PFSK-1 (cell line): ENCODE measurements at regions not wholly inside any gene's neighbourhood (a gene's known extent, or its start where the extent isn't known, plus 50 kb on each side); places are given as distances from the start of the nearest gene placed in this dataset.

Source experiments
- FOXP2 ChIP-seq: optimal IDR thresholded peaks from 2 replicates; pipeline ENCODE3; 2011; ENCODE audit warnings: borderline replicate concordance, control low read depth, inconsistent platforms; ENCODE audit not compliant: insufficient read depth; ENCODE audit errors: extremely low read length, extremely low read depth
- POLR2AphosphoS5 ChIP-seq: IDR thresholded peaks from 2 replicates; pipeline ENCODE4 v1.6.1; 2012; ENCODE audit warnings: low read depth, mild to moderate bottlenecking, control low read depth, low read length, moderate library complexity
- SIN3A ChIP-seq: IDR thresholded peaks from 2 replicates; pipeline ENCODE4 v1.6.1; 2012; ENCODE audit warnings: mild to moderate bottlenecking, low read length, moderate library complexity, borderline replicate concordance; ENCODE audit not compliant: insufficient read depth
- TAF1 ChIP-seq: IDR thresholded peaks from 2 replicates; pipeline ENCODE4 v1.6.1; 2012; ENCODE audit warnings: low read length, control low read depth, borderline replicate concordance; ENCODE audit not compliant: insufficient read depth
- TF ChIP-seq, protein P1 (sequence below), 2 experiments: IDR thresholded peaks; 2 replicates each; pipeline versions ENCODE4 v1.6.1 to v1.8.0; 2011 to 2012; ENCODE audit warnings: low read depth in 2 of 2, low read length in 2 of 2, control low read depth in 1 of 2, inconsistent platforms in 1 of 2, mild to moderate bottlenecking in 1 of 2, moderate library complexity in 1 of 2; ENCODE audit not compliant: insufficient read depth in 1 of 2

DNA sequence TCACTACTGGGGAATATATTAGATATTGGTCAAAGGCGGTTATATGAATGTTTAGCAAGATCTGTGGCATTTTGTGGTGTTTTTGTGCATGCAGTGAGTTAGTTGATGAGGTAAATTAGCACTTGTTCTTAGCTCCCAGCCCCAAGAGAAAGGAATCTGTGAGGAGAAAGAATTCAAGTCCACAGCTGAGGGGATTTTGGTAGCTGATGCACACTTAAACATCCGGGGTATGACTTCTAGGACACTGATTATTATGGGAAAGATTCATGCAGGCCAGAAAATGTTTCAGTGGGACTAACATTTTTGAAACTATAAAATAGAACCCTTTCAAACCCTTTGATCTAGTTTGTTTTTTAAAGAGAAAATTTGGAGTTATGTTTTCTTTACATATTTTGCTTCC, 118.2 kb upstream of the RPS23 start:
- TF ChIP-seq POLR2AphosphoS5 = no peak
- TF ChIP-seq SIN3A = no peak
- no peak for TF ChIP-seq TAF1
- TF ChIP-seq FOXP2 = no peak
- TF ChIP-seq, protein P1, sequence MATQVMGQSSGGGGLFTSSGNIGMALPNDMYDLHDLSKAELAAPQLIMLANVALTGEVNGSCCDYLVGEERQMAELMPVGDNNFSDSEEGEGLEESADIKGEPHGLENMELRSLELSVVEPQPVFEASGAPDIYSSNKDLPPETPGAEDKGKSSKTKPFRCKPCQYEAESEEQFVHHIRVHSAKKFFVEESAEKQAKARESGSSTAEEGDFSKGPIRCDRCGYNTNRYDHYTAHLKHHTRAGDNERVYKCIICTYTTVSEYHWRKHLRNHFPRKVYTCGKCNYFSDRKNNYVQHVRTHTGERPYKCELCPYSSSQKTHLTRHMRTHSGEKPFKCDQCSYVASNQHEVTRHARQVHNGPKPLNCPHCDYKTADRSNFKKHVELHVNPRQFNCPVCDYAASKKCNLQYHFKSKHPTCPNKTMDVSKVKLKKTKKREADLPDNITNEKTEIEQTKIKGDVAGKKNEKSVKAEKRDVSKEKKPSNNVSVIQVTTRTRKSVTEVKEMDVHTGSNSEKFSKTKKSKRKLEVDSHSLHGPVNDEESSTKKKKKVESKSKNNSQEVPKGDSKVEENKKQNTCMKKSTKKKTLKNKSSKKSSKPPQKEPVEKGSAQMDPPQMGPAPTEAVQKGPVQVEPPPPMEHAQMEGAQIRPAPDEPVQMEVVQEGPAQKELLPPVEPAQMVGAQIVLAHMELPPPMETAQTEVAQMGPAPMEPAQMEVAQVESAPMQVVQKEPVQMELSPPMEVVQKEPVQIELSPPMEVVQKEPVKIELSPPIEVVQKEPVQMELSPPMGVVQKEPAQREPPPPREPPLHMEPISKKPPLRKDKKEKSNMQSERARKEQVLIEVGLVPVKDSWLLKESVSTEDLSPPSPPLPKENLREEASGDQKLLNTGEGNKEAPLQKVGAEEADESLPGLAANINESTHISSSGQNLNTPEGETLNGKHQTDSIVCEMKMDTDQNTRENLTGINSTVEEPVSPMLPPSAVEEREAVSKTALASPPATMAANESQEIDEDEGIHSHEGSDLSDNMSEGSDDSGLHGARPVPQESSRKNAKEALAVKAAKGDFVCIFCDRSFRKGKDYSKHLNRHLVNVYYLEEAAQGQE (IDR thresholded peaks at IDR 0.05; ENCODE audit: insufficient read depth in 1 of 2, low read depth in 2 of 2, low read length in 2 of 2) = no peak

DNA sequence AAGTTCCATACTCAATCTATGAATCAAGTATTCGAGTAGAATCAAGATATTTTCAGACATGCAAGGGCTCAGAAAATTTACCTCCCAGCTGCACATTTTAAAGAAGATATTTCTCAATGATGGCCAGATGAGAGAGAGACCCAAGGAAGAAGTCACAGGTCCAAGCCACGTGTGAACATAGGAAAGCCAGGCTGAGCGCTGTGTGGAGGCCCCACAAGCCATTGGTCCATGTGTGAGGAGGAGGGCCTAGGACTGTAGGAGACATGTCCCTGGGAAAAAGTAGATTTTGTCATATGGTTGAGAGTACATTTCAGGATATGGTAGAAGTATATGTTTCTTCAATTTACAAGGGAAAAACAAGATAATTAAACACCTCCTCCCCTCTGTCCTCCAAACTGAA, 115.8 kb upstream of the RPS23 start:
- no peak for TF ChIP-seq SIN3A
- TF ChIP-seq TAF1 = no peak

DNA sequence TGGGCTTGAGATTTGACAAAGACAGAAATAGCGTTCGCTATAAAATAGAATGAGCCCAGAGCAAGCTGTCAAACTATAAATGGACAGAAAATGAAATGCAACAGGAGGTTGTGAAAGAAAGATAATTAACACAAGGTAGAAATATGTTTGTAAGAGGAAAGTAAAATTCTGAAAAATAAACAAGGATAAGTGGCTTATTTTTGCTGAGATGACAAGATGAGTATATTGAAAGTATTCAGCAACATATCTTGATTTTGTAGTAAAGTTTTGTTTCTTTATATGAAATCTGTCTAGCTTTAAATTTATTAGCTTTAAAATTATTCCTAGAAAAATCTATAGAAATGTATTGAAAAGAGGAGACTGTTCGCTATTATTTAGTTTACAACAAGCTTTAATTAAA, 111.9 kb upstream of the RPS23 start:
- TF ChIP-seq FOXP2 (no peak), TAF1 (no peak)
- TF ChIP-seq, protein P1 (IDR thresholded peaks at IDR 0.05; ENCODE audit: insufficient read depth in 1 of 2, low read depth in 2 of 2, low read length in 2 of 2) = no peak

DNA sequence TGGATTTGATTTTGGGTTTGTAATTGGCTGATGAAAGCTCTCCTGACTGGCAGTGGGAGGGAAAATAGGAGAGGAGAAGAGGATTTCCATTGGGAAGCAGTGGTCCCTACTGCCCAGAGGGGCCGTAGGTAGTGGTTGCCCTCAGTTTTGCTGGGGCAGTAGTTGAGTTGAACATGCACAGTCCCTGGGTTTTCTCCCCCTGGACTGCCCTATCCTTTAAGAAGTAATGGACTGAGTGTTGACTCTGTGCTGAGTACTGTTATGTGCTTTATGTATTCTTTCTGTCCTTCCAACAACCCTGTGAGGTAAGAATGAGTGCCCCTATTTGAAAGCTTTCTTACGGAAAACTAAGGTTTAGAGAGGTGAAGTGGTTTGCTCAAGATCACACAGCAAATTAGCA, 111.2 kb upstream of the RPS23 start:
- TF ChIP-seq, protein P1 (IDR thresholded peaks at IDR 0.05; ENCODE audit: insufficient read depth in 1 of 2, low read depth in 2 of 2, low read length in 2 of 2) = no peak
- TF ChIP-seq SIN3A (no peak), FOXP2 (no peak), POLR2AphosphoS5 (no peak), TAF1 (no peak)

DNA sequence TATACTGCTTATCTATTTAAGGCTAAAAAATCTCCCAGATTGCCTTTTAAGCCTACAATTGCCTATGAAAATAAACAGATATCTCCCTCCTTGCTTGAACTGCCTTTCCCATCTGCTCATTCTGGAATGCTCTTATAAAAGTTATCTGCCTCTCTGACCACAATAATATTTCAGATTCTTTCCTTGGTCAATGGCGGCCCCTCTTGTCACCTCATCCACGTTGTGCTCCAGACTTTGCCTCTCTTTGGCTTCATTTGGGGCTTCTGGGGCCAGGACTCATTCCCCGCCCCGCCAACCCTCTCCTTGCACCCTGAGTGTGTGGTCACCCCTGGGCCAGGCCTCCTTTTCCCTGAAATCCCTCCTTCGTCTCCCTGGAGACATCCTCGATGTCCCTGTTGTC, 110.0 kb upstream of the RPS23 start:
- TF ChIP-seq SIN3A (no peak), FOXP2 (no peak), TAF1 (no peak), POLR2AphosphoS5 (no peak)
- TF ChIP-seq, protein P1 (IDR thresholded peaks at IDR 0.05; ENCODE audit: insufficient read depth in 1 of 2, low read depth in 2 of 2, low read length in 2 of 2) = no peak

DNA sequence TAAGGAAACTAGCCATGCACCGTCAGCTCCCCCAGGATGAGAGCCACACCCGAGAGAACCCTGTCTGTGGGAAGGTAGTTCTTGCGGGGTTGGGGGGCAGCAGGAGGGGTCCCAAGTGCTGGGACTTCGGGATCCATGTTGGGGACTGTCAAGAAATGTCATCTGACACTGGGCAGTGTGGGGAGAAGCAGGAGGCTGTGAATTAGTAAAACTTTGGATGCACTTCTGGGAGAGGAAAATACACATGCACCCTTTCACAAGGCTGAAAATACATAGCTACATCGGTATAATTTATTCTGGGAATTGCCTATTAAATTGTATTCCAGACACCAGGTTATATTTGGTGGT, 109.6 kb upstream of the RPS23 start:
- TF ChIP-seq TAF1 (no peak), SIN3A (no peak), POLR2AphosphoS5 (no peak), FOXP2 (no peak)
- TF ChIP-seq, protein P1 (IDR thresholded peaks at IDR 0.05; ENCODE audit: insufficient read depth in 1 of 2, low read depth in 2 of 2, low read length in 2 of 2) = no peak
